ENCODE measurements at regions not wholly inside any gene's neighbourhood (a gene's known extent, or its start where the extent isn't known, plus 50 kb on each side); places are given as distances from the start of the nearest gene placed in this dataset.

DNA sequence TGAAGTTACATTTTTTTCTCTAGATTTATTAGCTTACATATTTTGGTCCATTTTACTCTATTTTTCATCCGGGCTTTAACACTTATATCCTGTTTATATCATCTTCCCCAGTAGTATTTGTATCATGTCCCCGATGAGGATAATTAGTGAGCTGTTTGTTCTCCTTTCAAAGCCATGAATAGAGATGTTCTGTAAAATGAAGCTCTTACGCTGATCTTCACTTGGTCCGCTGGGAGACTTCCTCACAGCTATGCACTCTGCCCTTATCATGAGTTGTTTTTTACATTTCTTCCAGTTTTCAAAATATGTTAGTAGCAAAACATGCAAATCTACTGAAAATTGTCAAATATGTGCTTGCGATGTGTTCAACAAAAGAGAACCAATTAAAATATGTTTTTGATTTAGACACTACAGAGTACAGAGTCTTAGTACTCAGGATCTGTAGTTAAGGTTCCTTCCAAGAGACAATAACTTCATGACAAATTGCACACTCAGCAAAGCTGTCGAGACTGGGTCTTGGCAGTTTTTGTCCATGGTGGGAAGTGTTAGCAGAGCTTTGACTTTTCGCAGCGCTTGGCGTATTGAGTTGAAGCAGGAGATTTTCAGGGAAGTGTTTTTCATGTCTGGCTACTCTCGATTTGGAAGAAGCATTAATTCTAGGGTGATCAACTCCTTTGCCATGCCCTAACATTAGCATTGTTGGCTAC is 292.0 kb upstream of the ADAMTS5 start:
- Histone ChIP-seq H3K27me3 (ENCODE audit: insufficient read depth, low read length, poor library complexity, severe bottlenecking) (no peaks in the 10 kb centered on the region), H3K4me1 (ENCODE audit: insufficient read depth, low read length, poor library complexity, severe bottlenecking) (no peaks in the 10 kb centered on the region), H4K20me1 (ENCODE audit: insufficient read depth, low read length, poor library complexity, severe bottlenecking) (no peaks in the 10 kb centered on the region), H2AFZ (ENCODE audit: low read length) (no peak overlapping the region), H3K4me3 (ENCODE audit: low read length, poor library complexity, severe bottlenecking) (no peak overlapping the region), H3K9ac (ENCODE audit: low read depth, low read length, poor library complexity, severe bottlenecking) (no peak overlapping the region), H3K36me3 (ENCODE audit: insufficient read depth, low read length) (no peaks in the 10 kb centered on the region), H3K79me2 (ENCODE audit: insufficient read depth, low read length) (no peaks in the 10 kb centered on the region), H3K9me2 (replicated peaks; ENCODE audit: low read depth, low read length) (no peaks in the 10 kb centered on the region), H3F3A (ENCODE audit: low read depth) (no peaks in the 10 kb centered on the region), H3K4me2 (ENCODE audit: low read depth, low read length, poor library complexity, severe bottlenecking) (no peak overlapping the region), H3K9me3 (ENCODE audit: insufficient read depth, low read depth, low read length) (no peaks in the 10 kb centered on the region)
- TF ChIP-seq, protein P1, sequence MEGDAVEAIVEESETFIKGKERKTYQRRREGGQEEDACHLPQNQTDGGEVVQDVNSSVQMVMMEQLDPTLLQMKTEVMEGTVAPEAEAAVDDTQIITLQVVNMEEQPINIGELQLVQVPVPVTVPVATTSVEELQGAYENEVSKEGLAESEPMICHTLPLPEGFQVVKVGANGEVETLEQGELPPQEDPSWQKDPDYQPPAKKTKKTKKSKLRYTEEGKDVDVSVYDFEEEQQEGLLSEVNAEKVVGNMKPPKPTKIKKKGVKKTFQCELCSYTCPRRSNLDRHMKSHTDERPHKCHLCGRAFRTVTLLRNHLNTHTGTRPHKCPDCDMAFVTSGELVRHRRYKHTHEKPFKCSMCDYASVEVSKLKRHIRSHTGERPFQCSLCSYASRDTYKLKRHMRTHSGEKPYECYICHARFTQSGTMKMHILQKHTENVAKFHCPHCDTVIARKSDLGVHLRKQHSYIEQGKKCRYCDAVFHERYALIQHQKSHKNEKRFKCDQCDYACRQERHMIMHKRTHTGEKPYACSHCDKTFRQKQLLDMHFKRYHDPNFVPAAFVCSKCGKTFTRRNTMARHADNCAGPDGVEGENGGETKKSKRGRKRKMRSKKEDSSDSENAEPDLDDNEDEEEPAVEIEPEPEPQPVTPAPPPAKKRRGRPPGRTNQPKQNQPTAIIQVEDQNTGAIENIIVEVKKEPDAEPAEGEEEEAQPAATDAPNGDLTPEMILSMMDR (conservative IDR thresholded peaks at IDR 0.05; ENCODE audit: low read length) = no peak

DNA sequence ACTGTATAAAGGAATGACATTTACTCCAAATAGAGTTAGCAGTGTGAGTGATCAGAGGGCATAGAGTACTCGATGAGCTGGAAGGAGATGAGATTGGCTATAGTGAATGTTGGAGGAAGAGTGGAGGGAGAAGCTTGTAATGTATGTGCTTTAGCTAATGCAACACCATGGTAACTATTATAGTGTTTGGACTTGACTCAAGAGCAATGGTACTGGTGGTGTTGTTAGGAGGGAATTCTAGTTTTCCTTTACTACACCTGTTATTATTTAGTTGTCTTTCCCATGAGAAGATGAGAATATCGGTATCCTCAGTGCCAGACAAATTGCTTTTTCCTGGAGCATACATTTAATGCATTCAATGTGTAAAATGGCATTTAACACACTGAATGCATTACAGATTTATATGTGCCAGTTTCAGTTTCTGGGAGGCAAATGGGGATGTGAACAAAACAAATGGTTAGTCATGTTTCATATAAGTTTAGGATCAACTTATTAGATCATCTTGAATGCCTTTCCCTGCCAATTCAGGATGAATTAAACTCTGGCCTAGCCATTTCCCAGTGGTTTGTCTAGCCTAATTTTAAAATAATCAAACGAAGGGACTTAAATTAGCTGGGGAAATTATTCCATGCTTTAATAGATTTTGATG is 291.1 kb upstream of the ADAMTS5 start:
- H3K9me2 ChIP-seq (replicated peaks; ENCODE audit: low read depth, low read length) = no peaks in the 10 kb centered on the region
- H3K4me3 ChIP-seq (ENCODE audit: low read length, poor library complexity, severe bottlenecking) = no peak overlapping the region
- H4K20me1 ChIP-seq (ENCODE audit: insufficient read depth, low read length, poor library complexity, severe bottlenecking) = no peaks in the 10 kb centered on the region
- no peaks in the 10 kb centered on the region for H3K9me3 ChIP-seq (ENCODE audit: insufficient read depth, low read depth, low read length)
- no peak overlapping the region for H3K4me2 ChIP-seq (ENCODE audit: low read depth, low read length, poor library complexity, severe bottlenecking)
- no peak overlapping the region for H3K9ac ChIP-seq (ENCODE audit: low read depth, low read length, poor library complexity, severe bottlenecking)
- TF ChIP-seq EZH2phosphoT487 (IDR thresholded peaks at IDR 0.05; ENCODE audit: borderline replicate concordance) = no peak
- TF ChIP-seq, protein P1 (conservative IDR thresholded peaks at IDR 0.05; ENCODE audit: low read length) = no peak
- H3K79me2 ChIP-seq (ENCODE audit: insufficient read depth, low read length) = no peaks in the 10 kb centered on the region
- no peak overlapping the region for H2AFZ ChIP-seq (ENCODE audit: low read length)
- H3K27me3 ChIP-seq (ENCODE audit: insufficient read depth, low read length, poor library complexity, severe bottlenecking) = no peaks in the 10 kb centered on the region
- H3K36me3 ChIP-seq (ENCODE audit: insufficient read depth, low read length) = no peaks in the 10 kb centered on the region
- no peaks in the 10 kb centered on the region for H3F3A ChIP-seq (ENCODE audit: low read depth)
- no peaks in the 10 kb centered on the region for H3K4me1 ChIP-seq (ENCODE audit: insufficient read depth, low read length, poor library complexity, severe bottlenecking)

DNA sequence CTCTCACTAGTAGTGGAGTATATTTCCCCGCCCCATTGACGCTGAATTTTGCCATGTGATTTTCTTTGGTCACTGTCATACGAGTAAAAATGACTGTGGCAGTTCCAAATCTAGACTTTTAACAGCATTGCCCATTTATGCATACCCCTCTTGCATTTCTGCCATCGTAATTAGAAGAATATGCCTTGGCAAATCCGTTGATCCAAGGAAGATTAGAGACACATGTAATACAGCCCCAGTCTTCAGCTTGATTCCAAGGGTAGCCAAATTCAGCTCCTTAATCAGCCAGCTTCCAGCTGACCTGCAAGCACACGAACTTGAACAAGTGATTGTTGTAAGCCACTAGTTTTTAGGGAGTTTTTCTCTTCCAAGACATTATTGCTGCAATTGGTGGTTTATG is 290.3 kb upstream of the ADAMTS5 start:
- H3F3A ChIP-seq (ENCODE audit: low read depth) = no peaks in the 10 kb centered on the region
- H3K4me3 ChIP-seq (ENCODE audit: low read length, poor library complexity, severe bottlenecking) = no peak overlapping the region
- no peaks in the 10 kb centered on the region for H4K20me1 ChIP-seq (ENCODE audit: insufficient read depth, low read length, poor library complexity, severe bottlenecking)
- TF ChIP-seq EZH2phosphoT487 (IDR thresholded peaks at IDR 0.05; ENCODE audit: borderline replicate concordance) = no peak
- TF ChIP-seq, protein P1 (conservative IDR thresholded peaks at IDR 0.05; ENCODE audit: low read length) = no peak
- no peak overlapping the region for H3K4me2 ChIP-seq (ENCODE audit: low read depth, low read length, poor library complexity, severe bottlenecking)
- no peaks in the 10 kb centered on the region for H3K27me3 ChIP-seq (ENCODE audit: insufficient read depth, low read length, poor library complexity, severe bottlenecking)
- H3K9ac ChIP-seq (ENCODE audit: low read depth, low read length, poor library complexity, severe bottlenecking) = no peak overlapping the region
- no peaks in the 10 kb centered on the region for H3K4me1 ChIP-seq (ENCODE audit: insufficient read depth, low read length, poor library complexity, severe bottlenecking)
- no peaks in the 10 kb centered on the region for H3K36me3 ChIP-seq (ENCODE audit: insufficient read depth, low read length)
- no peak overlapping the region for H2AFZ ChIP-seq (ENCODE audit: low read length)
- no peaks in the 10 kb centered on the region for H3K79me2 ChIP-seq (ENCODE audit: insufficient read depth, low read length)
- H3K9me2 ChIP-seq (replicated peaks; ENCODE audit: low read depth, low read length) = no peaks in the 10 kb centered on the region
- H3K9me3 ChIP-seq (ENCODE audit: insufficient read depth, low read depth, low read length) = no peaks in the 10 kb centered on the region

All from Loucy (cell line).